BJ (cell line): ENCODE measurements at regions not wholly inside any gene's neighbourhood (a gene's known extent, or its start where the extent isn't known, plus 50 kb on each side); places are given as distances from the start of the nearest gene placed in this dataset.

ENCODE experiments used
- CTCF ChIA-PET: fragments of 350-600 bp; formaldehyde crosslinking; extraction: SDS; loops from one replicate; lab custom pipeline; 2021; ENCODE audit warnings: antibody characterized with exemption, inconsistent platforms; lab: Yijun Ruan, JAX
- POLR2A ChIA-PET: fragments of 300-600 bp; sonication (Branson Sonifier 250); formaldehyde crosslinking; extraction: SDS; loops from one replicate; lab custom pipeline; 2021; ENCODE audit warnings: antibody characterized with exemption; lab: Charles Lee
- DNase-seq: peaks from one replicate; pipeline ENCODE4 v3.0.0-alpha.2; 2011; ENCODE audit warnings: low read depth
- H3K27me3 ChIP-seq: 2 replicates; pipeline ENCODE4 v1.6.0; 2011; ENCODE audit warnings: low read length; ENCODE audit not compliant: control insufficient read depth, insufficient read depth
- H3K36me3 ChIP-seq: 2 replicates; pipeline ENCODE4 v1.5.1; 2011; ENCODE audit warnings: low read length; ENCODE audit not compliant: control insufficient read depth, insufficient read depth
- H3K4me3 ChIP-seq: 2 replicates; pipeline ENCODE4 v1.5.1; 2011; ENCODE audit warnings: low read depth, mild to moderate bottlenecking, control low read depth, low read length
- CTCF ChIP-seq: IDR thresholded peaks from 2 replicates; pipeline ENCODE4 v1.5.1; 2011; ENCODE audit warnings: low read depth, mild to moderate bottlenecking, control low read depth, inconsistent platforms, low read length, moderate library complexity; ENCODE audit not compliant: insufficient read depth

DNA sequence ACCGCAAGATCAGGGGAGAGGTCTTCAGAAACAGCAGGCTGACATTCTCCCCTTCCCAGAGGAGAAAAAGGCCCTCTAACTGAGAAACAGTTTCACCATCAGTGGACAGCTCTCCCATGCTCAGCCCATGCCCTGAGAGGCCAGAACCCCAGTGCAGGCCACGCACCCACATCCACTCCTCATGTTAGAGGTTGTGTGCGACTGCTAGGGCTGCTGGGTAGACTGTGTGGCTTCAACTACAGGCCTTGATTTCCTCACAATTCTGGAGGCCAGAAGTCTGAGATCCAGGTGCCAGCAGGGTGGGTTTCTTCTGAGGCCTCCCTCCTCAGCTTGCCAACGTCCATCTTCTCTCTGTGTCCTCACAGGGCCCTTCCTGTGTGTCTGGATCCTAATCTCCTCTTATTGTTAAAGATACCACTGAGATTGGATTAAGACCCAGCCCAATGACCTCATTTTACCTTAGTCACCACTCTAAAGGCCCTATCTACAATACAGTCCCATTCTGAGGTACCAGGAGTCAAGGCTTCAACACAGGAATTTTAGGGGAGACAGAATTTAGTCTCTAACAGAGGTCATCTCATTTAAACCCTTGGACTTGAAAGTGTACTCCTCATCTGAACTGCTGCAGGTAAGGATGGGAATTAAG lies 67.7 kb upstream of the CD93 start:
- ChIA-PET CTCF (interaction anchor here (1.7 kb wide), 1 partner anchor 10 kb away, joined by 4 read pairs; no protein-coding TSS in a partner anchor), POLR2A (interaction anchor here (0.8 kb wide), 1 partner anchor 72 kb away, joined by 6 read pairs; no protein-coding TSS in a partner anchor)
- no peaks in the 10 kb centered on the region for H3K36me3 ChIP-seq
- no peak for TF ChIP-seq CTCF
- DNase-seq, result no peak
- no peaks in the 10 kb centered on the region for H3K27me3 ChIP-seq
- no peak overlapping the region for H3K4me3 ChIP-seq

- ChIA-PET POLR2A (no interaction called here), CTCF (interaction anchor here (1.5 to 1.7 kb wide), 2 partner anchors 9 to 12 kb away, joined by 4 read pairs; no protein-coding TSS in a partner anchor)
- DNase-seq, result no peak
- Histone ChIP-seq H3K4me3 (no peak overlapping the region), H3K36me3 (no peaks in the 10 kb centered on the region), H3K27me3 (no peaks in the 10 kb centered on the region)
- TF ChIP-seq CTCF, result no peak
Observed at GRCh38 chr20:23152902-23153301, 66.8 kb upstream of the CD93 start.

DNA sequence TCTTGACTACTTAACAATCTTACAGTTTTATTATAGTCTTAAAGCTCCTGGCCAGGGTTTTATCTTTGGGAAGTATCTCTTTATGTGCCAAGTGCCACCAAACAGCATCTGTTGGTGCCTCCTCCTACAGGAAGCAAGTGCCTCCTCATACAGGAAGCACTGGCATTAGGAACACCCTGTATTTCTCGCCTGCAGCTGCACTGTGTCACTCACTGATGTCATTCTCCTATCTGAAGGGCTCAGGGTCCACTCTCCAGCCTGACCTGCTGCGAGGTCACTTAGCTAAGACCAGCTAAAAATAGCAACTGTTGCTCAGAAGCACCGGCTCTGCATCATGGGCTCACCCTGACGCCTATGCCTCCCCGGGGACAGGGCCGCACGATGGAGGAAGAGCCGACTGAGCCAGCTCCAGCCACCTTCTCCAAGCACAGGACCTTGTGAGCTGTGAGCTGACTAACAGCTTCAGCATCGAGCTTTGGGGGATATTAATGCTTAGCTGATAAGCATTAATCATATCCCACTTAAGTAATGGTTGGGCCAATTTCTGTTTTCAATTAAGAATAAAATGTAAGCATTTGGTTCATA lies 66.3 kb upstream of the CD93 start:
- Histone ChIP-seq H3K27me3 (no peaks in the 10 kb centered on the region), H3K4me3 (no peak overlapping the region), H3K36me3 (no peaks in the 10 kb centered on the region)
- peak; percentile 28 for DNase-seq
- TF ChIP-seq CTCF, result no peak
- ChIA-PET POLR2A (no interaction called here), CTCF (interaction anchor here (1.5 kb wide), 1 partner anchor 13 kb away, joined by 4 read pairs; no protein-coding TSS in a partner anchor)

DNA sequence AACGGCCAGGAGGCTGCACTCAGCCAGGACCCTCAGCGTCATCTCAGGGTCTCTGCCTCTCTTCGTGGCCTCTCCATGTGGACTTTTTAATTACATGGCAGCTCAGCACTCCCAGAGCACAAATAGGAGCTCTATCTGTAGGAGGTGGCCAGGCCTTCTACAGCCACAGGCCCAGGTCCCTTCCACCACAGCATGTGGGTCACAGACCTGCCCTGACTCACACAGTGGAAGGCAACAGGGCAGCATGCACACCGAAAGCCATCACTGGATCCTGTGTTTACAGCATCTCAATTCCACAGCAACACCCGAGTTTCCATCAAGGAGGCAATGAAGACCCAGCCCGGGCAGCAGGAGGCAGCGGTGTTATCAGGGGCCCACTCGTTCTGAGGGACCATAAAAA lies 65.8 kb upstream of the CD93 start:
- TF ChIP-seq CTCF, result no peak
- no peaks in the 10 kb centered on the region for H3K27me3 ChIP-seq
- no peak overlapping the region for H3K4me3 ChIP-seq
- DNase-seq, result no peak
- no peaks in the 10 kb centered on the region for H3K36me3 ChIP-seq
- ChIA-PET POLR2A (no interaction called here), CTCF (interaction anchor here (1.5 kb wide), 1 partner anchor 13 kb away, joined by 4 read pairs; no protein-coding TSS in a partner anchor)

DNA sequence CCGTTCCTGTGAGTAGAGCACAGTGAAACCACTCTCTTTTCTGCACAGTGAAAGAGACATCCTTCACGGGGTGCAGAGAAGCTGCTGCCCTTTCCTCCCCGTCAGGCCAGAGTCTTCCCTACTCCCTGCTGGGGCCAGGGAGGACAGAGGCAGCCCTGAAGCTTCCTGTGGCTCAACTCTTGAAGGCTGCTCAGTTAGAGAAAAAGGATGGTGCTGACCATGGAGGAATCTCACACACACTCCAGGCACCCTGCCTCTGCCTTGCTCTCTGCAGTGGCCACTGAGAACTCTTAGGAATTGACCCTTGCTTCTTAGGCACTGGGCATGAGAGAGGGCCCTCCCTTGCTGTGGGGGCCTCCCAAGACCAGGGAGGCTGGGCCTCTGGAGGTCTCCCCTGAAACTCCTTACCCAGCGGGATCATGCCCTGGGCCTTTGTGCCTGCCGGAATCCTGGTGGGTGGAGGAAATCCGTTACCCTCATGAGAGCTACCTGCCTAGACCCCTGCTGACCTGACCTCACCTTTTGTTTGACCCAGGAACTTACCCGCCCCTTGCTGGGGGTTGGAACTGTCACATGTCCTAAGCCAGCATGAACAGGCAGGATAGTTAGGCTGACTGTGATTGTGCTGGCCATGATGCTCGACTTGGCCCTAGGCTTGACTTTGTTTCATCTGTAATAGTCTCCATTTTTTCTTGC lies 65.0 kb upstream of the CD93 start:
- ChIA-PET POLR2A (no interaction called here), CTCF (interaction anchor here (2.6 kb wide), 1 partner anchor 84 kb away, joined by 8 read pairs; no protein-coding TSS in a partner anchor)
- TF ChIP-seq CTCF, result no peak
- DNase-seq, result no peak
- Histone ChIP-seq H3K36me3 (no peaks in the 10 kb centered on the region), H3K27me3 (no peaks in the 10 kb centered on the region), H3K4me3 (no peak overlapping the region)
